Activated T-helper 2 cell treated with anti-CD3 and anti-CD28 coated beads, Interferon-gamma antibody, Interleukin-2, Interleukin-4, amounts not matched to agents 10 μg/mL and 5 μg/mL and 100 μg/mL, durations not matched to agents 14 hours and 24 hours and 36 hours (primary cell): ENCODE measurements at regions not wholly inside any gene's neighbourhood (a gene's known extent, or its start where the extent isn't known, plus 50 kb on each side); places are given as distances from the start of the nearest gene placed in this dataset.

Experiments
- DNase-seq: peaks from one replicate; pipeline ENCODE4 v3.0.0; 2021; ENCODE audit warnings: low spot score
- H3K27ac Mint-ChIP-seq: one replicate; pipeline ENCODE4 v1.8.0; 2021; ENCODE audit warnings: mixed read lengths
- H3K27me3 Mint-ChIP-seq: one replicate; pipeline ENCODE4 v1.8.0; 2021; ENCODE audit warnings: low read depth, mixed read lengths
- H3K36me3 Mint-ChIP-seq: one replicate; pipeline ENCODE4 v1.8.0; 2021; ENCODE audit warnings: low read depth, mixed read lengths
- H3K4me1 Mint-ChIP-seq: one replicate; pipeline ENCODE4 v1.8.0; 2021; ENCODE audit warnings: low read depth, mixed read lengths
- H3K4me3 Mint-ChIP-seq: one replicate; pipeline ENCODE4 v1.8.0; 2021; ENCODE audit warnings: low read depth, mild to moderate bottlenecking, moderate library complexity, mixed read lengths
- H3K9me3 Mint-ChIP-seq: one replicate; pipeline ENCODE4 v1.8.0; 2021; ENCODE audit warnings: mixed read lengths
- intact Hi-C: fragments of 100-400 bp; cut with micrococcal nuclease; formaldehyde crosslinking; loops from one replicate; pipeline ENCODE4 v1.15.1; 2023

DNA sequence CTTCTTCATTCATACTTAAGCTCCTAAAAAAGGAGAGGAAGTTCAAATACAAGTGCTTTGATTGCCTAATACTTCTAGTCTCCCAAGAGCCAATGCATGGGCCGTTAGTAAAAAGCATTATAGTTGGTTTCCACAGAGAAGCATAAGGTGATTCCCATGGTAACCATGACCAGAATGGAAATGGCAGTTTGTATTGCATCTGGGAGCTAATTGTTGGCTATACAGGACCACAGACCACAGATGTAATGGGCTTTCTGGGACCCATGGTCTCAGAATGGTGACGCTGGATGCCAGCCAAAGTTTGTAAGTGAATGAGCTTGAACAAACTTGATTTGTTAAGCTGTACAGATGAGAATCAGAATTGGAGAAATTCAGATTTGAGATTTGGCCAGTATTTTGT is 333.9 kb upstream of the C11orf87 start:
- Mint-ChIP-seq H3K4me3 (no peak overlapping the region), H3K4me1 (no peaks in the 10 kb centered on the region), H3K9me3 (no peaks in the 10 kb centered on the region), H3K27me3 (no peaks in the 10 kb centered on the region), H3K27ac (no peak overlapping the region), H3K36me3 (no peaks in the 10 kb centered on the region)
- intact Hi-C loops, result no loop called here
- no peak for DNase-seq

- intact Hi-C loops, result no loop called here
These were observed 332.8 kb upstream of the C11orf87 start for GRCh38 chr11:109089144-109089543.

GRCh38 chr11:109093354-109093753 is 328.6 kb upstream of the C11orf87 start:
- DNase-seq, result no peak
- no peaks in the 10 kb centered on the region for H3K9me3 Mint-ChIP-seq
- H3K4me3 Mint-ChIP-seq, result no peak overlapping the region
- no peaks in the 10 kb centered on the region for H3K4me1 Mint-ChIP-seq
- H3K36me3 Mint-ChIP-seq, result no peaks in the 10 kb centered on the region
- no peak overlapping the region for H3K27ac Mint-ChIP-seq
- no peaks in the 10 kb centered on the region for H3K27me3 Mint-ChIP-seq
- intact Hi-C loops, result no loop called here

More at GRCh38 chr11:109089144-109089543, 332.8 kb upstream of the C11orf87 start:
- Mint-ChIP-seq H3K9me3 (no peaks in the 10 kb centered on the region), H3K4me1 (no peaks in the 10 kb centered on the region), H3K36me3 (no peaks in the 10 kb centered on the region), H3K27ac (no peak overlapping the region), H3K27me3 (no peaks in the 10 kb centered on the region), H3K4me3 (no peak overlapping the region)
- DNase-seq, result no peak

DNA sequence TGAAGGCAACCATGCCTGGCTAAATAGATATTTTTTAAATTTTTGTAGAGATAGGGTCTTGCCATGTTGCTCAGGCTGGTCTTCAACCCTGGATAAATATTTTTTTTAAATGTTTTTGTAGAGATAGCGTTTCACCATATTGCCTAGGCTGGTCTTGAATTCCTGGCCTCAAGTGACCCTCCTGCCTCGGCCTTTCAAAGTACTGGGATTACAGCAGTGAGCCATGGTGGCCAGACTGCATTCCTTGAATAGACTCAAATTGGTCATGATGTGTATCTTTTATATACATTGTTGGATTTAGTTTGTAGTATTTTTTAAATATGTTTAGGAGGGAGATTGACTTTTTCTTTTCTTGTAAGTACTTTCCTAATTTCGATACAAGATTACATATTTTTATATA is 325.7 kb upstream of the C11orf87 start:
- Mint-ChIP-seq H3K27ac (no peak overlapping the region), H3K9me3 (no peaks in the 10 kb centered on the region), H3K36me3 (no peaks in the 10 kb centered on the region), H3K4me3 (no peak overlapping the region), H3K4me1 (no peaks in the 10 kb centered on the region), H3K27me3 (no peaks in the 10 kb centered on the region)
- no peak for DNase-seq
- intact Hi-C loops, result no loop called here

DNA sequence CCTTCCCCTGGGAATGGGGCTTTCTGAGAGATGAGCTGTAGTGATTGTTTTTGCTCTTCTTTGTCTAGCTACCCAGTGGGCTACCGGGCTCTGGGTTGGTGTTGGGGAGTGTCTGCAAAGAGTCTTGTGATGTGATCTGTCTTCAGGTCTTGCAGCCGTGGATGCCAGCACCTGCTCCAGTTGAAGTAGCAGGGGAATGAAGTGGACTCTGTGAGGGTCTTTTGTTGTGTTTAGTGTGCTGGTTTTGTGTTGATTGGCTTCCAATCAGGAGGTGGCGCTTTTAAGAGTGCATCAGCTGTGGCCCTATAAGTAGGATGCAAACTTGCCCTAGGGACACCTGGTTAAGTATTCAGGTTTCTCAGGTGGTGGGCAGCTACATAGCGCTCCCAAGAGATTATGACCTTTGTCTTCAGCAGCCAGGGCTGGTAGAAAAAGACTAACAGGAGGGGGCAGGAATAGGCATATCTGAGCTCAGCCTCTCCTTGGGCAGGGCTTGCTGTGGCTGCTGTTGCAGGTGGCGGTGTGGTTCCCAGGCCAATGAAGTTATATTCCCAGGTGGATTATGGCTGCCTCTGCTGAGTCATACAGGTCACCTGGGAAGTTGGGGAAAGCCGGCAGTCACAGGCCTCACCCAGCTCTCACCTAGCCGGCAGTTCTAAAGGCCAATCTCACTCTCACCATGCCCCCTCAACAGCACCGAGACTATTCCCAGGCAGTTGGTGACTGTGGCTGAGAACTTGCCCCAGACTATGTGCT is 315.7 kb upstream of the C11orf87 start:
- H3K27ac Mint-ChIP-seq, result no peak overlapping the region
- intact Hi-C loops, result no loop called here
- H3K36me3 Mint-ChIP-seq, result no peaks in the 10 kb centered on the region
- DNase-seq, result no peak
- H3K4me1 Mint-ChIP-seq, result no peaks in the 10 kb centered on the region
- no peak overlapping the region for H3K4me3 Mint-ChIP-seq
- no peaks in the 10 kb centered on the region for H3K27me3 Mint-ChIP-seq
- no peaks in the 10 kb centered on the region for H3K9me3 Mint-ChIP-seq

DNA sequence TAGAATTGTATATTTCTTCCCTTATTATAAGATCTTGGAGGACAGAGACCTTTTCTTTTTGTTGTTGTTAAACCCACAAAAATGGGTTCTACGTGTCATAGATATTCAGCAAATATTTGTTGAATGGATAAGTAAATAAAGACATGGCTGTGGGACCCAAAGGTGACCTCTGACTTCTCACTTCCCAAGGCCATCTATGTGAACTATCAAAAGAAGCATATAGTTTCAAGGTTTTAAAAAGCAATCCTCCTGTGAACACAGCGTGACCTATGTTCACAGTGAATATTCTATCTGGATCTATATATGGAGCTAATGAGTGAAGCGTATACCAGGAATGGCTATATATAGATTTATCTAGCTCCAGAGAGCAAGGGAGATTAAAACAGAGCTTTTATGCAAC is 312.8 kb upstream of the C11orf87 start:
- intact Hi-C loops, result no loop called here
- no peak for DNase-seq
- H3K36me3 Mint-ChIP-seq, result no peaks in the 10 kb centered on the region
- H3K27ac Mint-ChIP-seq, result no peak overlapping the region
- no peaks in the 10 kb centered on the region for H3K4me1 Mint-ChIP-seq
- no peaks in the 10 kb centered on the region for H3K9me3 Mint-ChIP-seq
- H3K4me3 Mint-ChIP-seq, result no peak overlapping the region
- peaks cover 3% of the 10 kb centered on the region for H3K27me3 Mint-ChIP-seq

GRCh38 chr11:109109571-109110315 is 312.2 kb upstream of the C11orf87 start:
- no peak overlapping the region for H3K4me3 Mint-ChIP-seq
- H3K4me1 Mint-ChIP-seq, result no peaks in the 10 kb centered on the region
- no peaks in the 10 kb centered on the region for H3K9me3 Mint-ChIP-seq
- H3K36me3 Mint-ChIP-seq, result no peaks in the 10 kb centered on the region
- H3K27me3 Mint-ChIP-seq, result peaks cover 3% of the 10 kb centered on the region
- no peak for DNase-seq
- intact Hi-C loops, result no loop called here
- H3K27ac Mint-ChIP-seq, result no peak overlapping the region

DNA sequence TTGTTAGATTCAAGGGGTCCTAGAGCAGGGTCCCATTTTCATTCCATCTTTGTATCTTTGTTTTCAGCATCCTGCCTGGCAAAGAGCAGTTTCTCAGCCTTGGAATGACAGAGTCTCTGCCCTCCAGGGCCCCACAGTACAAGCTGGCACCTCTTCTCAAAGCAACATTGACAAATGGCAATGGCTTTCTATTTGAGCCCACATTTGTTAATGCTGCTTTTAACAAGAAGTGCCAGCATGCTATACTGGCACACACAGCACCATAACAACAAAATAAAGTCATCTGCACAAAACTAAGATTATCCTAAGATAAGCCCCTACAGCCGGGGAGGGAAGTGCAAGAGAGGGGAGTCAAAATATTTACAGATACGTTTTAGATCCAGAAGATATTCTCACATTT is 309.7 kb upstream of the C11orf87 start:
- H3K4me3 Mint-ChIP-seq, result no peak overlapping the region
- no peak for DNase-seq
- H3K9me3 Mint-ChIP-seq, result no peaks in the 10 kb centered on the region
- no peaks in the 10 kb centered on the region for H3K4me1 Mint-ChIP-seq
- no peaks in the 10 kb centered on the region for H3K36me3 Mint-ChIP-seq
- intact Hi-C loops, result no loop called here
- H3K27ac Mint-ChIP-seq, result no peak overlapping the region
- peaks cover 3% of the 10 kb centered on the region for H3K27me3 Mint-ChIP-seq

GRCh38 chr11:109112821-109113280 is 309.1 kb upstream of the C11orf87 start:
- no peaks in the 10 kb centered on the region for H3K9me3 Mint-ChIP-seq
- H3K27me3 Mint-ChIP-seq, result peaks cover 3% of the 10 kb centered on the region
- H3K36me3 Mint-ChIP-seq, result no peaks in the 10 kb centered on the region
- no peak overlapping the region for H3K4me3 Mint-ChIP-seq
- no peak overlapping the region for H3K27ac Mint-ChIP-seq
- intact Hi-C loops, result no loop called here
- no peaks in the 10 kb centered on the region for H3K4me1 Mint-ChIP-seq
- DNase-seq, result no peak

DNA sequence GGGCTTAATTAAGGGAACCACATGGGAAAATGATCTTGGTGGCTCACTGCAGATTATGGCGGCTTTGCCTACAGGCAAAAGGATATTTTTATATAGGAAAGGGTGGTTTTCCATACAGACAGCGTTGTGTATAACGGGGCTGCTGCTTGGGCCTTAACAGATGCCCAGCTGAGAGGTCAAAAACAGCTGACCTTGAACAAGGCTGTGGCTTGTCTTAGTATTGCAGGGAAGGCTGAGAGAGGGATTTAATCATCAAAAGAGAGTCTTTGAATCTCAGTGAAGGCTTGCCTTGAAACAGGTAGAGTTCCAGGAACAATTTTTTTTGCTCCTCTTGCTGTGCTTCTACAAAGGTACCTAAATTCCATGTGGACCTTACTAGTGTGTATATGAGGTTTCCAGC is 301.6 kb upstream of the C11orf87 start:
- Mint-ChIP-seq H3K4me3 (no peak overlapping the region), H3K4me1 (no peaks in the 10 kb centered on the region), H3K27ac (no peak overlapping the region), H3K27me3 (peaks cover 2% of the 10 kb centered on the region), H3K9me3 (no peaks in the 10 kb centered on the region), H3K36me3 (no peaks in the 10 kb centered on the region)
- intact Hi-C loops, result no loop called here
- no peak for DNase-seq

DNA sequence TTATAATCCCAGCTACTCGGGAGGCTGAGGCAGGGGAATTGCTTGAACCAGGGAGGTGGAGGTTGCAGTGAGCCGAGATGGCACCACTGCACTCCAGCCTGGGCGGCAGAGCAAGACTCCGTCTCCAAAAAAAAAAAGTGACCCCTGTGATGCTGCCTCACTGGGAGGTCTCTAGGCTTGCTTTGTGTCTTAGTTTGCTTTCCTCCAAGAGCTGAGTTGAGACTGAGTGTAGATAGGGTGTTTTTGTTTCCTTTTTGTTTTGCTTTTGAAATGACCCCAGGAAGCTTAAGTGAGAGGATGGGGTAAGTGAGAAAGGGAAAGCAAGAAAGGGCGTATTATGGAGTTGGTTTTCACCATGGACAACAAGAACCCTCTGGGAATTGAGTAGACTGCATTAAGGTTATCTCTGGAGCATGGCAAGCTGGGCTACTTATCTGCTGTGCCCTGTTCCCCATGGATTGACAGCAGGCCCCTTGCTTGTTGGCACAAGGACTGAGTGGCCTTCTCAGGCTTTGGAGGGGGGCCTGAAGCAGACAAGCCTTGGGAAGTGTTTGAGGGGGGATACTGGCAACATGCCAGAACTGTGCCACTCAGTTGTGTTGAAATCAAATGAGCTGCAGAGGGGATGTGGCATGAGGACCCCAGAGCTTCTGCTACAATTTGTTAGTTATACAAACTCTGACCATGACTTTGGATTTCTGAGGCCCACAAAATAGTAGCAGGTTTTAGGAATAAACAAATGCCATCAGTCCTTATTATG is 300.6 kb upstream of the C11orf87 start:
- no peak for DNase-seq
- Mint-ChIP-seq H3K4me1 (no peaks in the 10 kb centered on the region), H3K27ac (no peak overlapping the region), H3K36me3 (no peaks in the 10 kb centered on the region), H3K27me3 (peaks cover 2% of the 10 kb centered on the region), H3K4me3 (no peak overlapping the region), H3K9me3 (no peaks in the 10 kb centered on the region)
- intact Hi-C loops, result no loop called here

- H3K27ac Mint-ChIP-seq, result no peak overlapping the region
- H3K4me1 Mint-ChIP-seq, result no peaks in the 10 kb centered on the region
- H3K27me3 Mint-ChIP-seq, result peaks cover 2% of the 10 kb centered on the region
- intact Hi-C loops, result no loop called here
- H3K36me3 Mint-ChIP-seq, result no peaks in the 10 kb centered on the region
- no peak for DNase-seq
- no peak overlapping the region for H3K4me3 Mint-ChIP-seq
- H3K9me3 Mint-ChIP-seq, result no peaks in the 10 kb centered on the region
These were observed 297.9 kb upstream of the C11orf87 start for GRCh38 chr11:109123816-109124787.
